Body of pancreas (tissue), 4 donors: ENCODE measurements at regions not wholly inside any gene's neighbourhood (a gene's known extent, or its start where the extent isn't known, plus 50 kb on each side); places are given as distances from the start of the nearest gene placed in this dataset.

Source experiments
- ATAC-seq: fragments of 150-250 bp; one replicate; pipeline ENCODE4 v1.9.1; 2016
- DNase-seq, 4 donors: peaks; one replicate each; pipeline ENCODE4 v3.0.0-alpha.2; 2019
- H3K27ac ChIP-seq, 4 donors: fragments of 200-600 bp; sonication (generic); 1 replicate in 3 of 4; 2 replicates in 1 of 4; pipeline versions ENCODE4 v1.5.1 to v1.6.1; 2016 to 2019; ENCODE audit warnings: mild to moderate bottlenecking in 1 of 4, mixed read lengths in 1 of 4, moderate library complexity in 1 of 4
- H3K27me3 ChIP-seq, 2 donors: fragments of 200-600 bp; sonication (generic); one replicate each; pipeline ENCODE4 v1.6.0; 2016; ENCODE audit warnings: mild to moderate bottlenecking in 1 of 2
- H3K36me3 ChIP-seq, 2 donors: fragments of 200-600 bp; sonication (generic); replicated peaks in 1 of 2; 2 replicates each; pipeline ENCODE4 v1.5.1; 2016; ENCODE audit warnings: low read depth in 2 of 2; ENCODE audit not compliant: insufficient read depth in 1 of 2
- H3K4me1 ChIP-seq: fragments of 200-600 bp; sonication (generic); one replicate; pipeline ENCODE4 v1.6.0; 2016
- H3K4me3 ChIP-seq, 2 donors: fragments of 200-600 bp; sonication (generic); 1 replicate in 1 of 2; 2 replicates in 1 of 2; pipeline ENCODE4 v1.5.1; 2016 to 2019
- H3K9me3 ChIP-seq, 3 donors: fragments of 200-600 bp; sonication (generic); 1 replicate in 2 of 3; 2 replicates in 1 of 3; pipeline ENCODE4 v1.5.1; 2016
- POLR2A ChIP-seq, 3 donors: fragments of 450-650 bp; IDR thresholded peaks; one replicate each; pipeline ENCODE4 v1.6.1; 2016; ENCODE audit warnings: antibody characterized with exemption in 3 of 3, mild to moderate bottlenecking in 2 of 3
- WGBS, 2 donors: methylation state at CpG; one replicate each; pipeline ENCODE4 v1.1.5; 2017; 5-methylcytosine and 5-hydroxymethylcytosine counted together
- intact Hi-C: fragments of 100-400 bp; cut with DNase I; formaldehyde crosslinking; loops from one replicate; pipeline ENCODE4 v1.15.1; 2023
- TF ChIP-seq, protein P1 (sequence below), 7 experiments: fragments of 450-650 bp in 4 of 7; fragments of 200-600 bp in 3 of 7; sonication (generic) in 3 of 7; IDR thresholded peaks; one replicate each; pipeline ENCODE4 v1.5.1; 2016 to 2019; ENCODE audit warnings: antibody characterized with exemption in 7 of 7

GRCh38 chr1:115577513-115577912 is 64.3 kb upstream of the VANGL1 start:
- H3K27me3 ChIP-seq = no peaks in the 10 kb centered on the region
- intact Hi-C loops = no loop called here
- H3K4me1 ChIP-seq = no peaks in the 10 kb centered on the region
- ATAC-seq = no peak
- TF ChIP-seq POLR2A (IDR thresholded peaks at IDR 0.05) = no peak
- TF ChIP-seq, protein P1, sequence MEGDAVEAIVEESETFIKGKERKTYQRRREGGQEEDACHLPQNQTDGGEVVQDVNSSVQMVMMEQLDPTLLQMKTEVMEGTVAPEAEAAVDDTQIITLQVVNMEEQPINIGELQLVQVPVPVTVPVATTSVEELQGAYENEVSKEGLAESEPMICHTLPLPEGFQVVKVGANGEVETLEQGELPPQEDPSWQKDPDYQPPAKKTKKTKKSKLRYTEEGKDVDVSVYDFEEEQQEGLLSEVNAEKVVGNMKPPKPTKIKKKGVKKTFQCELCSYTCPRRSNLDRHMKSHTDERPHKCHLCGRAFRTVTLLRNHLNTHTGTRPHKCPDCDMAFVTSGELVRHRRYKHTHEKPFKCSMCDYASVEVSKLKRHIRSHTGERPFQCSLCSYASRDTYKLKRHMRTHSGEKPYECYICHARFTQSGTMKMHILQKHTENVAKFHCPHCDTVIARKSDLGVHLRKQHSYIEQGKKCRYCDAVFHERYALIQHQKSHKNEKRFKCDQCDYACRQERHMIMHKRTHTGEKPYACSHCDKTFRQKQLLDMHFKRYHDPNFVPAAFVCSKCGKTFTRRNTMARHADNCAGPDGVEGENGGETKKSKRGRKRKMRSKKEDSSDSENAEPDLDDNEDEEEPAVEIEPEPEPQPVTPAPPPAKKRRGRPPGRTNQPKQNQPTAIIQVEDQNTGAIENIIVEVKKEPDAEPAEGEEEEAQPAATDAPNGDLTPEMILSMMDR (IDR thresholded peaks at IDR 0.05) = no peak
- H3K36me3 ChIP-seq = no peaks in the 10 kb centered on the region
- no peak for DNase-seq
- no peak overlapping the region for H3K27ac ChIP-seq
- 86 to 90% methylated on average over 3 of the region's 3 CpGs for WGBS, 2 donors
- H3K9me3 ChIP-seq = no peaks in the 10 kb centered on the region
- H3K4me3 ChIP-seq = no peak overlapping the region

DNA sequence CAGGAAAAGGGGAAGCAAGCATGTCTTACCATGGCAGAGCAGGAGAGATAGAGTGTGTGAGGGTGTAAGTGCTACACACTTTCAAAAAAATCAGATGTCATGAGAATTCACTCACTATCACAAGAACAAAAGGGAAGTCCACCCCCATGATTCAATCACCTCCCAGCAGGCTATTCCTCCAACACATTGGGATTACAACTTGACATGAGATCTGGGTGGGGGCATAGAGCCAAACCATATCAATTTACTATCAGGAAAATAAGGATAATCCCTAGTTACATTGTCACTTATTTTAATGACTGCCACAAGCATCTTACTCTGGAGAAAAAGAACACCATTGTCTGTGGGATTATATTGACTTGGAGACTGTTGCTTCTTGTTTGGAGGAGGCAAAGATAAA is 66.1 kb upstream of the VANGL1 start:
- H3K27ac ChIP-seq = no peak overlapping the region
- intact Hi-C loops = no loop called here
- DNase-seq (no peak), ATAC-seq (no peak)
- peaks cover 0 to 4% (median 0%) of the 10 kb centered on the region in 3 donors for H3K9me3 ChIP-seq
- H3K36me3 ChIP-seq = no peaks in the 10 kb centered on the region
- no peaks in the 10 kb centered on the region for H3K4me1 ChIP-seq
- H3K4me3 ChIP-seq = no peak overlapping the region
- TF ChIP-seq, protein P1 (IDR thresholded peaks at IDR 0.05) = no peak
- TF ChIP-seq POLR2A (IDR thresholded peaks at IDR 0.05) = no peak
- no peaks in the 10 kb centered on the region for H3K27me3 ChIP-seq

DNA sequence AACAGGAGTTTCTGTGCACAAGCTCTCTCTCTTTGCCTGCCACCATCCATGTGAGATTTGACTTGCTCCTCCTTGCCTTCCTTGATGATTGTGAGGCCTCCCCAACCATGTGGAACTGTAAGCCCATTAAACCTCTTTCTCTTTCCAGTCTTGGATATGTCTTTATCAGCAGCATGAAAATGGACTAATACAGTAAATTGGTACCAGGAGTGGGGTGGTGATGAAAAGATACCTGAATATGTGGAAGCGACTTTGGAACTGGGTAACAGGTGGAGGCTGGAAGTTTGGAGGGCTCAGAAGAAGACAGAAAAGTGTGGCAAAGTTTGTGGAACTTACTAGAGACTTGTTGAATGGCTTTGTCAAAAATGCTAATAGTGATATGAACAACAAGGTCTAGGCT is 69.1 kb upstream of the VANGL1 start:
- peaks cover 0 to 9% (median 0%) of the 10 kb centered on the region in 3 donors for H3K9me3 ChIP-seq
- no peaks in the 10 kb centered on the region for H3K36me3 ChIP-seq
- TF ChIP-seq, protein P1 (IDR thresholded peaks at IDR 0.05) = no peak
- no peaks in the 10 kb centered on the region for H3K27me3 ChIP-seq
- no peak overlapping the region for H3K4me3 ChIP-seq
- ATAC-seq = no peak
- no peaks in the 10 kb centered on the region for H3K4me1 ChIP-seq
- intact Hi-C loops = no loop called here
- H3K27ac ChIP-seq = no peak overlapping the region
- DNase-seq = no peak
- WGBS, 2 donors = 82 to 88% methylated on average over 1 of the region's 1 CpG

DNA sequence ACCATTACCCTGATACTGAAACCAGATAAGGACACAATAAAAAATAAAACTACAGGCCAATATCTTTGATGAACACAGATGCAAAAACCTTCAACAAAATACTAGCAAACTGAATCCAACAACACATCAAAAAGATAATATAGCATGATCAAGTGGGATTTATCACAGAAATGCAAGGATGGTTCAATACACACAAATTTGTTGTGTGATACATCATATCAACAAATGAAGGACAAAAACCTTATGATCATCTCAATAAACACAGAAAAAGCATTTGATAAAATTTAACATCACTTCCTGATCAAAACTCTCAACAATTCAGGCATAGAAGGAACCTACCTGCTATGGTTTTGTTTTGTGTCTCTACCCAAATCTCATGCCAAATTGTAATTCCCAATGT is 74.3 kb upstream of the VANGL1 start:
- H3K27me3 ChIP-seq = no peaks in the 10 kb centered on the region
- ATAC-seq = no peak
- no peak overlapping the region for H3K27ac ChIP-seq
- H3K9me3 ChIP-seq = peaks cover 0 to 13% (median 0%) of the 10 kb centered on the region in 3 donors
- intact Hi-C loops = no loop called here
- H3K4me3 ChIP-seq = no peak overlapping the region
- no peaks in the 10 kb centered on the region for H3K4me1 ChIP-seq
- DNase-seq = no peak
- no peak for TF ChIP-seq POLR2A (IDR thresholded peaks at IDR 0.05)
- TF ChIP-seq, protein P1 (IDR thresholded peaks at IDR 0.05) = no peak
- H3K36me3 ChIP-seq = no peaks in the 10 kb centered on the region

- DNase-seq (no peak), ATAC-seq (no peak)
- Histone ChIP-seq H3K4me3 (no peak overlapping the region), H3K36me3 (no peaks in the 10 kb centered on the region), H3K27me3 (no peaks in the 10 kb centered on the region), H3K27ac (no peak overlapping the region), H3K4me1 (no peaks in the 10 kb centered on the region), H3K9me3 (peaks cover 0 to 8% (median 0%) of the 10 kb centered on the region in 3 donors)
- TF ChIP-seq POLR2A (IDR thresholded peaks at IDR 0.05) = no peak
- TF ChIP-seq, protein P1 (IDR thresholded peaks at IDR 0.05) = no peak
- WGBS, 2 donors = 56 to 59% methylated on average over 3 of the region's 3 CpGs
- intact Hi-C loops = no loop called here
Measured at GRCh38 chr1:115565791-115566190, 76.0 kb upstream of the VANGL1 start.
